Posterior cingulate gyrus (tissue), 11 donors: ENCODE measurements at regions not wholly inside any gene's neighbourhood (a gene's known extent, or its start where the extent isn't known, plus 50 kb on each side); places are given as distances from the start of the nearest gene placed in this dataset.
"Not testable (repeated sequence)": the region's sequence is repeated elsewhere in the genome, so short reads cannot be mapped to it uniquely, and the experiment has no call there.

Experiments used
- DNase-seq, 10 donors: peaks; one replicate each; pipeline versions ENCODE4 v3.0.0 to v3.0.0-alpha.2; 2020 to 2021; ENCODE audit warnings: mixed read lengths in 3 of 10
- intact Hi-C: fragments of 100-400 bp; cut with DNase I; formaldehyde crosslinking; loops from one replicate; pipeline ENCODE4 v1.15.1; 2023

- no peak for DNase-seq
- intact Hi-C loops: no loop called here
Observed at GRCh38 chr2:208607694-208608093, 201.1 kb downstream of the PTH2R start.

GRCh38 chr2:208608122-208608835 is 201.7 kb downstream of the PTH2R start:
- intact Hi-C loops: no loop called here
- DNase-seq: no peak

- no peak for DNase-seq
- intact Hi-C loops: no loop called here
Observed at GRCh38 chr2:208609166-208609804, 202.7 kb downstream of the PTH2R start.

- DNase-seq, intact Hi-C loops: not testable (repeated sequence)
Observed at GRCh38 chr2:208615675-208616074, 209.1 kb downstream of the PTH2R start.

GRCh38 chr2:208618220-208618619 is 211.6 kb downstream of the PTH2R start:
- DNase-seq: no peak
- intact Hi-C loops: no loop called here

- intact Hi-C loops: no loop called here
- no peak for DNase-seq
Observed at GRCh38 chr2:208619993-208620392, 213.4 kb downstream of the PTH2R start.

- intact Hi-C loops: no loop called here
- DNase-seq: no peak
Observed at GRCh38 chr2:208620487-208620978, 213.9 kb downstream of the PTH2R start.

- no peak for DNase-seq
- intact Hi-C loops: no loop called here
Observed at GRCh38 chr2:208627110-208627884, 220.7 kb downstream of the PTH2R start.

- DNase-seq: no peak
- intact Hi-C loops: no loop called here
Observed at GRCh38 chr2:208627916-208628315, 221.3 kb downstream of the PTH2R start.

GRCh38 chr2:208638059-208638458 is 231.5 kb downstream of the PTH2R start:
- no peak for DNase-seq

GRCh38 chr2:208642125-208642779 is 235.7 kb downstream of the PTH2R start:
- intact Hi-C loops: no loop called here

More at GRCh38 chr2:208638059-208638458, 231.5 kb downstream of the PTH2R start:
- intact Hi-C loops: no loop called here

GRCh38 chr2:208643145-208643544 is 236.6 kb downstream of the PTH2R start:
- intact Hi-C loops: no loop called here
- DNase-seq: no peak

More at GRCh38 chr2:208642125-208642779, 235.7 kb downstream of the PTH2R start:
- no peak for DNase-seq

- no peak for DNase-seq
- intact Hi-C loops: no loop called here
Observed at GRCh38 chr2:208645226-208645625, 238.6 kb downstream of the PTH2R start.

GRCh38 chr2:208648368-208648767 is 241.8 kb downstream of the PTH2R start:
- no peak for DNase-seq
- intact Hi-C loops: no loop called here

- intact Hi-C loops: no loop called here
- no peak for DNase-seq
Observed at GRCh38 chr2:208653383-208653782, 246.8 kb downstream of the PTH2R start.

- intact Hi-C loops: no loop called here
- no peak for DNase-seq
Observed at GRCh38 chr2:208654056-208654455, 247.5 kb downstream of the PTH2R start.

GRCh38 chr2:208657468-208657867 is 250.9 kb downstream of the PTH2R start:
- DNase-seq: no peak

GRCh38 chr2:208669394-208669793 is 262.8 kb downstream of the PTH2R start:
- intact Hi-C loops: no loop called here
- no peak for DNase-seq

More at GRCh38 chr2:208657468-208657867, 250.9 kb downstream of the PTH2R start:
- intact Hi-C loops: no loop called here

GRCh38 chr2:208671284-208671683 is 264.7 kb downstream of the PTH2R start:
- intact Hi-C loops: no loop called here
- no peak for DNase-seq

- DNase-seq: no peak
- intact Hi-C loops: no loop called here
Observed at GRCh38 chr2:208671886-208672680, 265.5 kb downstream of the PTH2R start.
